ENCODE measurements at regions not wholly inside any gene's neighbourhood (a gene's known extent, or its start where the extent isn't known, plus 50 kb on each side); places are given as distances from the start of the nearest gene placed in this dataset.
A peak's percentile ranks its signal among the peaks of the same experiment; 100 is the strongest.

DNA sequence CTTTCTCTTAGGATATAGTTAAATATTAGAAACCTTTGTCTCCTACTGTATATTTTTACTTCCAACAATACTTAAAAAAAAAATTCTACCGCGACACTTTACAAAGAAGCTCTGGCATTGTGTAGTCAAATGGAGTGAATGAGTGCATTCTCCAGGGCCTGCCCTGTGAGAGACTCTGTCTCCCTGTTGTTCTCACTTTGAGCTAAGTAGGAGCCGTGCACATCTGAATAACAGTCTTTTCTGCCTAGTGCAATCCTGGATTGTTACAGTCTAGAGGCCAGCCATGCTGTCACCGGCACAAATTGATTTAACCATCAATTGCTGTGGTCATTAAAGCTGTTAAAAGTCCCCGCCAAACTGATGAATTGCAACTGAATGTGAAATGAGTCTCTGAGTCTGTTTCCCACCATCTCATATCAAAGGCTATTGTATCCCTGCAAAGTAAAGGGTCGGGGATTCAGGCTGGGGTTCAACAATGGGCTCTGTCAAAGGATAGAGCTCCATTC, 156.0 kb downstream of the RFPL4B start:
- peaks cover 29% of the 10 kb centered on the region for H3K4me1 ChIP-seq (ENCODE audit: insufficient read depth)

More for the DNA sequence above, 156.0 kb downstream of the RFPL4B start:
- H3K4me3 Mint-ChIP-seq = no peak overlapping the region
- no peaks in the 10 kb centered on the region for H4K20me1 ChIP-seq (replicated peaks; ENCODE audit: insufficient read depth)
- no peak for TF ChIP-seq NANOG (IDR thresholded peaks at IDR 0.05; ENCODE audit: borderline replicate concordance)
- TF ChIP-seq JUNB (IDR thresholded peaks at IDR 0.05; ENCODE audit: unreplicated experiment) = no peak
- no peak for TF ChIP-seq ETS1 (IDR thresholded peaks at IDR 0.05)
- no peak for TF ChIP-seq CTCF (conservative IDR thresholded peaks at IDR 0.05; ENCODE audit: low read depth in 2 of 2)
- TF ChIP-seq CREB1 (CRISPR knock-in tag; IDR thresholded peaks at IDR 0.05; ENCODE audit: low read depth) = no peak
- no peak for TF ChIP-seq ZNF331 (CRISPR knock-in tag; IDR thresholded peaks at IDR 0.05; ENCODE audit: low read depth)
- TF ChIP-seq REST (IDR thresholded peaks at IDR 0.05; ENCODE audit: unreplicated experiment) = no peak
- TF ChIP-seq STAT1 (IDR thresholded peaks at IDR 0.05; ENCODE audit: unreplicated experiment) = no peak
- TF ChIP-seq ZNF114 (CRISPR knock-in tag; IDR thresholded peaks at IDR 0.05) = no peak
- no peak for TF ChIP-seq EZH2phosphoT487 (IDR thresholded peaks at IDR 0.05; ENCODE audit: unreplicated experiment)
- TF ChIP-seq EZH2 (IDR thresholded peaks at IDR 0.05; ENCODE audit: low read depth, unreplicated experiment) = no peak
- TF ChIP-seq POLR2AphosphoS5 (IDR thresholded peaks at IDR 0.05; ENCODE audit: low read depth) = no peak
- TF ChIP-seq, protein P1, sequence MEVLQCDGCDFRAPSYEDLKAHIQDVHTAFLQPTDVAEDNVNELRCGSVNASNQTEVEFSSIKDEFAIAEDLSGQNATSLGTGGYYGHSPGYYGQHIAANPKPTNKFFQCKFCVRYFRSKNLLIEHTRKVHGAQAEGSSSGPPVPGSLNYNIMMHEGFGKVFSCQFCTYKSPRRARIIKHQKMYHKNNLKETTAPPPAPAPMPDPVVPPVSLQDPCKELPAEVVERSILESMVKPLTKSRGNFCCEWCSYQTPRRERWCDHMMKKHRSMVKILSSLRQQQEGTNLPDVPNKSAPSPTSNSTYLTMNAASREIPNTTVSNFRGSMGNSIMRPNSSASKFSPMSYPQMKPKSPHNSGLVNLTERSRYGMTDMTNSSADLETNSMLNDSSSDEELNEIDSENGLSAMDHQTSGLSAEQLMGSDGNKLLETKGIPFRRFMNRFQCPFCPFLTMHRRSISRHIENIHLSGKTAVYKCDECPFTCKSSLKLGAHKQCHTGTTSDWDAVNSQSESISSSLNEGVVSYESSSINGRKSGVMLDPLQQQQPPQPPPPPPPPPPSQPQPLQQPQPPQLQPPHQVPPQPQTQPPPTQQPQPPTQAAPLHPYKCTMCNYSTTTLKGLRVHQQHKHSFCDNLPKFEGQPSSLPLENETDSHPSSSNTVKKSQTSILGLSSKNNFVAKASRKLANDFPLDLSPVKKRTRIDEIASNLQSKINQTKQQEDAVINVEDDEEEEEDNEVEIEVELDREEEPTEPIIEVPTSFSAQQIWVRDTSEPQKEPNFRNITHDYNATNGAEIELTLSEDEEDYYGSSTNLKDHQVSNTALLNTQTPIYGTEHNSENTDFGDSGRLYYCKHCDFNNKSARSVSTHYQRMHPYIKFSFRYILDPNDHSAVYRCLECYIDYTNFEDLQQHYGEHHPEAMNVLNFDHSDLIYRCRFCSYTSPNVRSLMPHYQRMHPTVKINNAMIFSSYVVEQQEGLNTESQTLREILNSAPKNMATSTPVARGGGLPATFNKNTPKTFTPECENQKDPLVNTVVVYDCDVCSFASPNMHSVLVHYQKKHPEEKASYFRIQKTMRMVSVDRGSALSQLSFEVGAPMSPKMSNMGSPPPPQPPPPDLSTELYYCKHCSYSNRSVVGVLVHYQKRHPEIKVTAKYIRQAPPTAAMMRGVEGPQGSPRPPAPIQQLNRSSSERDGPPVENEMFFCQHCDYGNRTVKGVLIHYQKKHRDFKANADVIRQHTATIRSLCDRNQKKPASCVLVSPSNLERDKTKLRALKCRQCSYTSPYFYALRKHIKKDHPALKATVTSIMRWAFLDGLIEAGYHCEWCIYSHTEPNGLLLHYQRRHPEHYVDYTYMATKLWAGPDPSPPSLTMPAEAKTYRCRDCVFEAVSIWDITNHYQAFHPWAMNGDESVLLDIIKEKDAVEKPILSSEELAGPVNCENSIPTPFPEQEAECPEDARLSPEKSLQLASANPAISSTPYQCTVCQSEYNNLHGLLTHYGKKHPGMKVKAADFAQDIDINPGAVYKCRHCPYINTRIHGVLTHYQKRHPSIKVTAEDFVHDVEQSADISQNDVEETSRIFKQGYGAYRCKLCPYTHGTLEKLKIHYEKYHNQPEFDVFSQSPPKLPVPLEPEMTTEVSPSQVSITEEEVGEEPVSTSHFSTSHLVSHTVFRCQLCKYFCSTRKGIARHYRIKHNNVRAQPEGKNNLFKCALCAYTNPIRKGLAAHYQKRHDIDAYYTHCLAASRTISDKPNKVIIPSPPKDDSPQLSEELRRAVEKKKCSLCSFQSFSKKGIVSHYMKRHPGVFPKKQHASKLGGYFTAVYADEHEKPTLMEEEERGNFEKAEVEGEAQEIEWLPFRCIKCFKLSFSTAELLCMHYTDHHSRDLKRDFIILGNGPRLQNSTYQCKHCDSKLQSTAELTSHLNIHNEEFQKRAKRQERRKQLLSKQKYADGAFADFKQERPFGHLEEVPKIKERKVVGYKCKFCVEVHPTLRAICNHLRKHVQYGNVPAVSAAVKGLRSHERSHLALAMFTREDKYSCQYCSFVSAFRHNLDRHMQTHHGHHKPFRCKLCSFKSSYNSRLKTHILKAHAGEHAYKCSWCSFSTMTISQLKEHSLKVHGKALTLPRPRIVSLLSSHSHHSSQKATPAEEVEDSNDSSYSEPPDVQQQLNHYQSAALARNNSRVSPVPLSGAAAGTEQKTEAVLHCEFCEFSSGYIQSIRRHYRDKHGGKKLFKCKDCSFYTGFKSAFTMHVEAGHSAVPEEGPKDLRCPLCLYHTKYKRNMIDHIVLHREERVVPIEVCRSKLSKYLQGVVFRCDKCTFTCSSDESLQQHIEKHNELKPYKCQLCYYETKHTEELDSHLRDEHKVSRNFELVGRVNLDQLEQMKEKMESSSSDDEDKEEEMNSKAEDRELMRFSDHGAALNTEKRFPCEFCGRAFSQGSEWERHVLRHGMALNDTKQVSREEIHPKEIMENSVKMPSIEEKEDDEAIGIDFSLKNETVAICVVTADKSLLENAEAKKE (CRISPR knock-in tag; IDR thresholded peaks at IDR 0.05) = no peak
- no peak overlapping the region for H2AFZ ChIP-seq
- peaks cover 18% of the 10 kb centered on the region for H3K4me1 Mint-ChIP-seq
- no peaks in the 10 kb centered on the region for H3K27me3 ChIP-seq (ENCODE audit: insufficient read depth)
- H3K9me2 ChIP-seq (ENCODE audit: insufficient read depth) = no peaks in the 10 kb centered on the region
- no peaks in the 10 kb centered on the region for H3K27me3 Mint-ChIP-seq (ENCODE audit: insufficient read depth, low read depth, poor library complexity)
- DNase-seq (ENCODE audit: low spot score) (peak; percentile 24), ATAC-seq (peak; percentile 87)
- H3K9me3 Mint-ChIP-seq = no peaks in the 10 kb centered on the region
- H3K4me2 ChIP-seq = peak overlapping the region; percentile 30
- no peaks in the 10 kb centered on the region for H3F3A ChIP-seq (replicated peaks; ENCODE audit: low read depth)
- no peaks in the 10 kb centered on the region for H3K36me3 Mint-ChIP-seq (ENCODE audit: low read depth)
- no peak overlapping the region for H3K4me3 ChIP-seq
- peak overlapping the region; percentile 47; the same call in 1 of the 2 replicates for H3K27ac Mint-ChIP-seq
- no peaks in the 10 kb centered on the region for H3K36me3 ChIP-seq (ENCODE audit: insufficient read depth)
- H3K79me2 ChIP-seq (replicated peaks; ENCODE audit: insufficient read depth) = no peaks in the 10 kb centered on the region
- peak overlapping the region; percentile 18; the same call in 1 of the 2 replicates for H3K27ac ChIP-seq (ENCODE audit: low read depth)
